BLaER1 (cell line): ENCODE measurements at regions not wholly inside any gene's neighbourhood (a gene's known extent, or its start where the extent isn't known, plus 50 kb on each side); places are given as distances from the start of the nearest gene placed in this dataset.

ENCODE experiments used
- H3K27ac ChIP-seq: shearing (Covaris generic); formaldehyde crosslinking; 2 replicates; pipeline ENCODE4 v1.8.1; 2022
- H3K27me3 ChIP-seq: shearing (Covaris generic); formaldehyde crosslinking; 2 replicates; pipeline ENCODE4 v1.8.1; 2022
- H3K36me3 ChIP-seq: shearing (Covaris generic); formaldehyde crosslinking; 2 replicates; pipeline ENCODE4 v1.8.1; 2022
- H3K4me1 ChIP-seq: shearing (Covaris generic); formaldehyde crosslinking; 2 replicates; pipeline ENCODE4 v1.8.1; 2022
- H3K4me2 ChIP-seq: shearing (Covaris generic); formaldehyde crosslinking; 2 replicates; pipeline ENCODE4 v1.8.1; 2022
- H3K4me3 ChIP-seq: shearing (Covaris generic); formaldehyde crosslinking; 2 replicates; pipeline ENCODE4 v1.8.1; 2022
- H3K9ac ChIP-seq: shearing (Covaris generic); formaldehyde crosslinking; 2 replicates; pipeline ENCODE4 v1.8.1; 2022
- H3K9me3 ChIP-seq: shearing (Covaris generic); formaldehyde crosslinking; 2 replicates; pipeline ENCODE4 v1.8.1; 2022
- H4K20me1 ChIP-seq: shearing (Covaris generic); formaldehyde crosslinking; 2 replicates; pipeline ENCODE4 v1.8.1; 2022
- Cebpa-rat ChIP-seq: shearing (Covaris generic); IDR thresholded peaks from 2 replicates; pipeline ENCODE4 v1.8.1; 2022

GRCh38 chr4:60002603-60003337 lies 1197.4 kb upstream of the ADGRL3 start:
- Histone ChIP-seq H3K4me2 (no peak overlapping the region), H4K20me1 (no peaks in the 10 kb centered on the region), H3K27ac (no peak overlapping the region), H3K9ac (no peak overlapping the region), H3K4me1 (no peaks in the 10 kb centered on the region), H3K4me3 (no peak overlapping the region), H3K9me3 (no peaks in the 10 kb centered on the region), H3K27me3 (no peaks in the 10 kb centered on the region), H3K36me3 (no peaks in the 10 kb centered on the region)
- TF ChIP-seq Cebpa-rat: no peak

- Histone ChIP-seq H3K27ac (no peak overlapping the region), H3K4me2 (no peak overlapping the region), H3K9me3 (no peaks in the 10 kb centered on the region), H3K9ac (no peak overlapping the region), H3K36me3 (no peaks in the 10 kb centered on the region), H3K4me3 (no peak overlapping the region), H3K27me3 (no peaks in the 10 kb centered on the region), H3K4me1 (no peaks in the 10 kb centered on the region), H4K20me1 (no peaks in the 10 kb centered on the region)
- TF ChIP-seq Cebpa-rat: no peak
These were observed 1186.5 kb upstream of the ADGRL3 start for GRCh38 chr4:60013464-60014184.

GRCh38 chr4:60016971-60017370 lies 1183.2 kb upstream of the ADGRL3 start:
- no peaks in the 10 kb centered on the region for H3K4me1 ChIP-seq
- no peaks in the 10 kb centered on the region for H3K9me3 ChIP-seq
- no peak overlapping the region for H3K27ac ChIP-seq
- H3K4me3 ChIP-seq: no peak overlapping the region
- no peak overlapping the region for H3K4me2 ChIP-seq
- H3K27me3 ChIP-seq: no peaks in the 10 kb centered on the region
- no peaks in the 10 kb centered on the region for H4K20me1 ChIP-seq
- H3K9ac ChIP-seq: no peak overlapping the region
- no peak for TF ChIP-seq Cebpa-rat
- no peaks in the 10 kb centered on the region for H3K36me3 ChIP-seq

- Histone ChIP-seq H3K36me3 (no peaks in the 10 kb centered on the region), H3K4me1 (no peaks in the 10 kb centered on the region)
These were observed 1180.9 kb upstream of the ADGRL3 start for GRCh38 chr4:60019180-60019579.

GRCh38 chr4:60019946-60020345 lies 1180.2 kb upstream of the ADGRL3 start:
- Histone ChIP-seq H3K27me3 (no peaks in the 10 kb centered on the region), H3K4me3 (no peak overlapping the region), H3K4me1 (no peaks in the 10 kb centered on the region), H3K9ac (no peak overlapping the region), H4K20me1 (no peaks in the 10 kb centered on the region), H3K9me3 (no peaks in the 10 kb centered on the region), H3K27ac (no peak overlapping the region), H3K36me3 (no peaks in the 10 kb centered on the region), H3K4me2 (no peak overlapping the region)
- no peak for TF ChIP-seq Cebpa-rat

More at GRCh38 chr4:60019180-60019579, 1180.9 kb upstream of the ADGRL3 start:
- Histone ChIP-seq H3K9me3 (no peaks in the 10 kb centered on the region), H3K4me2 (no peak overlapping the region), H4K20me1 (no peaks in the 10 kb centered on the region), H3K27me3 (no peaks in the 10 kb centered on the region), H3K9ac (no peak overlapping the region), H3K27ac (no peak overlapping the region), H3K4me3 (no peak overlapping the region)
- TF ChIP-seq Cebpa-rat: no peak

- H3K4me3 ChIP-seq: no peak overlapping the region
- no peaks in the 10 kb centered on the region for H4K20me1 ChIP-seq
- H3K27me3 ChIP-seq: no peaks in the 10 kb centered on the region
- H3K36me3 ChIP-seq: no peaks in the 10 kb centered on the region
- TF ChIP-seq Cebpa-rat: no peak
- no peak overlapping the region for H3K4me2 ChIP-seq
- H3K4me1 ChIP-seq: no peaks in the 10 kb centered on the region
- no peaks in the 10 kb centered on the region for H3K9me3 ChIP-seq
- H3K9ac ChIP-seq: no peak overlapping the region
- H3K27ac ChIP-seq: no peak overlapping the region
These were observed 1179.7 kb upstream of the ADGRL3 start for GRCh38 chr4:60020389-60020788.

- H3K4me1 ChIP-seq: no peaks in the 10 kb centered on the region
- no peak overlapping the region for H3K27ac ChIP-seq
- H3K36me3 ChIP-seq: no peaks in the 10 kb centered on the region
- no peaks in the 10 kb centered on the region for H3K27me3 ChIP-seq
- no peaks in the 10 kb centered on the region for H4K20me1 ChIP-seq
- no peak overlapping the region for H3K4me2 ChIP-seq
- no peaks in the 10 kb centered on the region for H3K9me3 ChIP-seq
- no peak for TF ChIP-seq Cebpa-rat
- no peak overlapping the region for H3K4me3 ChIP-seq
- no peak overlapping the region for H3K9ac ChIP-seq
These were observed 1166.3 kb upstream of the ADGRL3 start for GRCh38 chr4:60033826-60034225.

- Histone ChIP-seq H3K4me2 (no peak overlapping the region), H3K9me3 (no peaks in the 10 kb centered on the region), H4K20me1 (no peaks in the 10 kb centered on the region), H3K4me3 (no peak overlapping the region), H3K36me3 (no peaks in the 10 kb centered on the region), H3K9ac (no peak overlapping the region), H3K4me1 (no peaks in the 10 kb centered on the region), H3K27me3 (no peaks in the 10 kb centered on the region), H3K27ac (no peak overlapping the region)
- no peak for TF ChIP-seq Cebpa-rat
These were observed 1165.8 kb upstream of the ADGRL3 start for GRCh38 chr4:60034361-60034760.

- Histone ChIP-seq H3K27ac (no peak overlapping the region), H3K36me3 (no peaks in the 10 kb centered on the region), H4K20me1 (no peaks in the 10 kb centered on the region), H3K27me3 (no peaks in the 10 kb centered on the region), H3K4me2 (no peak overlapping the region), H3K9ac (no peak overlapping the region), H3K9me3 (peaks cover 20% of the 10 kb centered on the region), H3K4me3 (no peak overlapping the region), H3K4me1 (no peaks in the 10 kb centered on the region)
- TF ChIP-seq Cebpa-rat: no peak
These were observed 1160.2 kb upstream of the ADGRL3 start for GRCh38 chr4:60039908-60040307.

GRCh38 chr4:60042231-60042652 lies 1157.9 kb upstream of the ADGRL3 start:
- H3K4me2 ChIP-seq: no peak overlapping the region
- no peak overlapping the region for H3K27ac ChIP-seq
- no peaks in the 10 kb centered on the region for H3K36me3 ChIP-seq
- no peaks in the 10 kb centered on the region for H3K4me1 ChIP-seq
- no peak for TF ChIP-seq Cebpa-rat
- no peaks in the 10 kb centered on the region for H4K20me1 ChIP-seq
- H3K9me3 ChIP-seq: peaks cover 20% of the 10 kb centered on the region
- H3K9ac ChIP-seq: no peak overlapping the region
- no peak overlapping the region for H3K4me3 ChIP-seq
- H3K27me3 ChIP-seq: no peaks in the 10 kb centered on the region
